Spleen (tissue), 7 donors: ENCODE measurements at regions not wholly inside any gene's neighbourhood (a gene's known extent, or its start where the extent isn't known, plus 50 kb on each side); places are given as distances from the start of the nearest gene placed in this dataset.

Experiments used
- POLR2A ChIP-seq, 3 donors: fragments of 450-650 bp; IDR thresholded peaks; one replicate each; pipeline ENCODE4 v1.5.1; 2017; ENCODE audit warnings: antibody characterized with exemption in 3 of 3, mild to moderate bottlenecking in 1 of 3
- POLR2AphosphoS5 ChIP-seq, 3 donors: sonication (generic); formaldehyde crosslinking; IDR thresholded peaks; one replicate each; pipeline ENCODE4 v1.5.1; 2017; ENCODE audit warnings: antibody characterized with exemption in 3 of 3
- TF ChIP-seq, protein P1 (sequence below), 11 experiments: fragments of 200-600 bp in 7 of 11; fragments of 450-650 bp in 4 of 11; sonication (generic) in 4 of 11; IDR thresholded peaks in 8 of 11; conservative IDR thresholded peaks in 3 of 11; 1 replicate in 7 of 11; 2 replicates in 4 of 11; pipeline versions ENCODE4 v1.4.0 to v1.8.0; 2016 to 2021; ENCODE audit warnings: antibody characterized with exemption in 11 of 11, inconsistent platforms in 4 of 11, mild to moderate bottlenecking in 1 of 11
- donor health status: DM: no; HTN: no; CAD: no; lungs with moderate emphysema.
- donor health status: DM: no; HTN: no; CAD: no.
- donor health status: DM: no; HTN: no; CAD: no.

DNA sequence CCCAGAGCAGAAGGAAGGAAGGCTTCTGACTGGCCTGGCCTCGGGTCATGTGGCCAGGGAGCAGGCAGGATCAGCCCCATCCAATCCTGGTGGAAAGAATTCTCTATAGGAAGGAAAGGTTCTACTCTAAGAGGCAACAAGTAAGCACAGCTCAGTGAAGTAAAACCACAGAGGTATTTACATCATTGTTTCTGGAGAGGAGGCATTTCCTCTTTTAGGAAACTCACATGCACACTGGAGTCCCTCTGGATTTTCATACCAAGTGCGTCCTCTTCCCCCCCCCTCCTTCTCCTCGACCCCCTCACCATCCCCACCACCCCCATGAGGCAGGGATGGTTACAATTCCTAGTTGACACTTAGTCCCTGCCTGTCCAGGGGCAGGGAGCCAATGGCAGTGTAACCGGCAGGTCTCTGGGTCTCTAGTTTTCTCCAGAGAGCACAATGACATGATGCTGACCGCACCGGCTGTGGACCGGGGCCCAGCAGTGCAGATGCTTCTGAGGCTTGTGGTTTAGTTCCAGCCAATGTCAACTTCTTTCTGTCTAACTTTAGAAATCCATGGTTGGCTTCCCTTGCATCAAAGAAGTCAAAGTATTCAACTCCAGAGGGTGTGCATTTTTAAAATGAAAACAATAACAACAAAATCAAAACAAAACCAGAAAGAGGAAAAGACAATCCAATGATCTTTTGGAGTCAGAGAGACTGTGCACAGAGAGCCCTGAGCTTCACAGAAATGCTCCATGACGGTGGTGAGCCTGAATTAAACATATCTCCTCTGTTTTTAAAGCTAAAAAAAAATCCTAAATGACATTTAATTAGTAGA, 230.3 kb upstream of the TLE3 start:
- peak in 1 of 3 donors; percentile 32 for TF ChIP-seq POLR2AphosphoS5 (IDR thresholded peaks at IDR 0.05)
- TF ChIP-seq, protein P1, sequence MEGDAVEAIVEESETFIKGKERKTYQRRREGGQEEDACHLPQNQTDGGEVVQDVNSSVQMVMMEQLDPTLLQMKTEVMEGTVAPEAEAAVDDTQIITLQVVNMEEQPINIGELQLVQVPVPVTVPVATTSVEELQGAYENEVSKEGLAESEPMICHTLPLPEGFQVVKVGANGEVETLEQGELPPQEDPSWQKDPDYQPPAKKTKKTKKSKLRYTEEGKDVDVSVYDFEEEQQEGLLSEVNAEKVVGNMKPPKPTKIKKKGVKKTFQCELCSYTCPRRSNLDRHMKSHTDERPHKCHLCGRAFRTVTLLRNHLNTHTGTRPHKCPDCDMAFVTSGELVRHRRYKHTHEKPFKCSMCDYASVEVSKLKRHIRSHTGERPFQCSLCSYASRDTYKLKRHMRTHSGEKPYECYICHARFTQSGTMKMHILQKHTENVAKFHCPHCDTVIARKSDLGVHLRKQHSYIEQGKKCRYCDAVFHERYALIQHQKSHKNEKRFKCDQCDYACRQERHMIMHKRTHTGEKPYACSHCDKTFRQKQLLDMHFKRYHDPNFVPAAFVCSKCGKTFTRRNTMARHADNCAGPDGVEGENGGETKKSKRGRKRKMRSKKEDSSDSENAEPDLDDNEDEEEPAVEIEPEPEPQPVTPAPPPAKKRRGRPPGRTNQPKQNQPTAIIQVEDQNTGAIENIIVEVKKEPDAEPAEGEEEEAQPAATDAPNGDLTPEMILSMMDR (IDR thresholded peaks at IDR 0.05 in 8 of 11, conservative IDR thresholded peaks at IDR 0.05 in 3 of 11): no peak
- TF ChIP-seq POLR2A (IDR thresholded peaks at IDR 0.05): no peak
